ENCODE measurements at regions not wholly inside any gene's neighbourhood (a gene's known extent, or its start where the extent isn't known, plus 50 kb on each side); places are given as distances from the start of the nearest gene placed in this dataset.

DNA sequence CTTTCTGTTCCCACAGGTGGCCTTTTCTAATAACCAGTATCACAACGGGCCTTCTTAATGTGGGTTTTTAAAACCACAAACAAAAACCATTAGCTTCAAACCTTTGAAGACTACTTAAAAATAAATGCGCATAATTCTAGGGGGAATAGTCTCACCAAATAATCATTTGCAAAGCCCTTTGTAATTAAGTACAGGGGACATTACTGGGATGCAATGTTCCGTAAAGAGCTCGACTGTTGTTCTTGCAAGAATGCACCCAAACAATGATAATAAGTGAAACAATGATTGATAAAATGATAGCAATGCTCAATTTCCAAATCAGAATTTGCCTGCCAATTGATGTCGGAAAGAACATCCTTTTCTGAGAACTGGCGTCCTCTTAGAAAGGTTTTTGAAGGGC is 589.1 kb upstream of the ADARB2 start:
- TF ChIP-seq EP300 (IDR thresholded peaks at IDR 0.05) (no peak), POLR2AphosphoS5 (IDR thresholded peaks at IDR 0.05) (no peak)
